ENCODE measurements at regions not wholly inside any gene's neighbourhood (a gene's known extent, or its start where the extent isn't known, plus 50 kb on each side); places are given as distances from the start of the nearest gene placed in this dataset.

GRCh38 chr10:58140691-58141347 is 126.9 kb downstream of the IPMK start:
- DNase-seq, result no peak

- no peak for DNase-seq
Measured at GRCh38 chr10:58140054-58140453, 127.6 kb downstream of the IPMK start.

- DNase-seq, result no peak
Measured at GRCh38 chr10:58137813-58138212, 129.9 kb downstream of the IPMK start.

- no peak for DNase-seq
Measured at GRCh38 chr10:58115218-58116050, 152.3 kb downstream of the IPMK start.

GRCh38 chr10:58109731-58110130 is 158.0 kb downstream of the IPMK start:
- DNase-seq, result no peak

GRCh38 chr10:58107506-58107905 is 160.2 kb downstream of the IPMK start:
- no peak for DNase-seq

GRCh38 chr10:58106211-58107035 is 161.3 kb downstream of the IPMK start:
- DNase-seq, result no peak

- DNase-seq, result peak; percentile 76
Measured at GRCh38 chr10:58104351-58104751, 163.3 kb downstream of the IPMK start.

GRCh38 chr10:58102897-58103296 is 164.8 kb downstream of the IPMK start:
- DNase-seq, result no peak

- DNase-seq, result no peak
Measured at GRCh38 chr10:58101682-58102081, 166.0 kb downstream of the IPMK start.

- no peak for DNase-seq
Measured at GRCh38 chr10:58094985-58095718, 172.5 kb downstream of the IPMK start.

GRCh38 chr10:58091886-58092285 is 175.8 kb downstream of the IPMK start:
- DNase-seq, result no peak

- no peak for DNase-seq
Measured at GRCh38 chr10:58089739-58090138, 178.0 kb downstream of the IPMK start.

GRCh38 chr10:58087896-58088295 is 179.8 kb downstream of the IPMK start:
- DNase-seq, result no peak

- DNase-seq, result no peak
Measured at GRCh38 chr10:58086763-58087150, 180.9 kb downstream of the IPMK start.

GRCh38 chr10:58086144-58086762 is 181.4 kb downstream of the IPMK start:
- no peak for DNase-seq

GRCh38 chr10:58082248-58082647 is 185.4 kb downstream of the IPMK start:
- no peak for DNase-seq

GRCh38 chr10:58081353-58081752 is 186.3 kb downstream of the IPMK start:
- DNase-seq, result no peak

GRCh38 chr10:58079461-58079860 is 188.2 kb downstream of the IPMK start:
- DNase-seq, result no peak

- no peak for DNase-seq
Measured at GRCh38 chr10:58072634-58073033, 195.1 kb downstream of the IPMK start.

- DNase-seq, result no peak
Measured at GRCh38 chr10:58070956-58071355, 196.7 kb downstream of the IPMK start.

GRCh38 chr10:58068809-58069208 is 198.9 kb downstream of the IPMK start:
- no peak for DNase-seq

All from right hindlimb (tissue), 1 donor.